K562 (cell line): ENCODE measurements at regions not wholly inside any gene's neighbourhood (a gene's known extent, or its start where the extent isn't known, plus 50 kb on each side); places are given as distances from the start of the nearest gene placed in this dataset.

Experiments used
- E2F8 ChIP-seq: fragments of 450-650 bp; IDR thresholded peaks from 2 replicates; pipeline ENCODE4 v1.7.1; 2018; ENCODE audit warnings: mild to moderate bottlenecking, low read depth; ENCODE audit not compliant: partially characterized antibody
- POLR2A ChIP-seq: fragments of 450-650 bp; conservative IDR thresholded peaks from 2 replicates; pipeline ENCODE4 v1.6.1; 2016
- POLR2AphosphoS5 ChIP-seq: IDR thresholded peaks from 2 replicates; pipeline ENCODE4 v1.6.1; 2011; ENCODE audit warnings: mild to moderate bottlenecking, low read depth, low read length, moderate library complexity; ENCODE audit not compliant: control insufficient read depth, insufficient read depth
- ZNF436 ChIP-seq: fragments of 250-450, 450-650 bp; sonication (Bioruptor Pico); formaldehyde crosslinking; IDR thresholded peaks from 2 replicates; pipeline ENCODE4 v1.7.0; 2020; ENCODE audit warnings: mild to moderate bottlenecking
- ZZZ3 ChIP-seq: fragments of 450-650 bp; IDR thresholded peaks from 2 replicates; pipeline ENCODE4 v1.6.1; 2016; ENCODE audit warnings: antibody characterized with exemption, mild to moderate bottlenecking, moderate library complexity
- TF ChIP-seq, protein P1 (sequence below), 3 experiments: IDR thresholded peaks in 2 of 3; conservative IDR thresholded peaks in 1 of 3; 2 replicates each; pipeline ENCODE4 v1.5.1; 2011 to 2012; ENCODE audit warnings: low read length in 3 of 3, mild to moderate bottlenecking in 3 of 3, control low read depth in 2 of 3, improper control_type of control experiment in 1 of 3, inconsistent platforms in 1 of 3, low read depth in 1 of 3, mixed read lengths in 1 of 3, moderate library complexity in 1 of 3; ENCODE audit not compliant: insufficient read depth in 2 of 3

- TF ChIP-seq ZNF436 (CRISPR knock-in tag) (no peak), POLR2A (no peak), E2F8 (no peak), POLR2AphosphoS5 (no peak), ZZZ3 (no peak)
- TF ChIP-seq, protein P1, sequence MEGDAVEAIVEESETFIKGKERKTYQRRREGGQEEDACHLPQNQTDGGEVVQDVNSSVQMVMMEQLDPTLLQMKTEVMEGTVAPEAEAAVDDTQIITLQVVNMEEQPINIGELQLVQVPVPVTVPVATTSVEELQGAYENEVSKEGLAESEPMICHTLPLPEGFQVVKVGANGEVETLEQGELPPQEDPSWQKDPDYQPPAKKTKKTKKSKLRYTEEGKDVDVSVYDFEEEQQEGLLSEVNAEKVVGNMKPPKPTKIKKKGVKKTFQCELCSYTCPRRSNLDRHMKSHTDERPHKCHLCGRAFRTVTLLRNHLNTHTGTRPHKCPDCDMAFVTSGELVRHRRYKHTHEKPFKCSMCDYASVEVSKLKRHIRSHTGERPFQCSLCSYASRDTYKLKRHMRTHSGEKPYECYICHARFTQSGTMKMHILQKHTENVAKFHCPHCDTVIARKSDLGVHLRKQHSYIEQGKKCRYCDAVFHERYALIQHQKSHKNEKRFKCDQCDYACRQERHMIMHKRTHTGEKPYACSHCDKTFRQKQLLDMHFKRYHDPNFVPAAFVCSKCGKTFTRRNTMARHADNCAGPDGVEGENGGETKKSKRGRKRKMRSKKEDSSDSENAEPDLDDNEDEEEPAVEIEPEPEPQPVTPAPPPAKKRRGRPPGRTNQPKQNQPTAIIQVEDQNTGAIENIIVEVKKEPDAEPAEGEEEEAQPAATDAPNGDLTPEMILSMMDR (IDR thresholded peaks at IDR 0.05 in 2 of 3, conservative IDR thresholded peaks at IDR 0.05 in 1 of 3; ENCODE audit: insufficient read depth in 2 of 3, low read depth in 1 of 3, low read length in 3 of 3), result no peak
Observed at GRCh38 chr4:153064571-153064970, 128.4 kb downstream of the FHDC1 start.
